Tibial artery (tissue), 4 donors: ENCODE measurements at regions not wholly inside any gene's neighbourhood (a gene's known extent, or its start where the extent isn't known, plus 50 kb on each side); places are given as distances from the start of the nearest gene placed in this dataset.

Experiments
- DNase-seq, 2 donors: peaks; one replicate each; pipeline ENCODE4 v3.0.0-alpha.2; 2019
- H3K27ac ChIP-seq, 2 donors: fragments of 200-600 bp; sonication (generic) in 1 of 2; 1 replicate in 1 of 2; 2 replicates in 1 of 2; pipeline ENCODE4 v1.5.1; 2018 to 2019; ENCODE audit warnings: mild to moderate bottlenecking in 1 of 2
- H3K27me3 ChIP-seq, 2 donors: fragments of 200-600 bp; sonication (generic) in 1 of 2; one replicate each; pipeline versions ENCODE4 v1.5.1 to v1.6.0; 2016 to 2019
- H3K36me3 ChIP-seq, 3 donors: fragments of 200-600 bp; sonication (generic) in 2 of 3; one replicate each; pipeline ENCODE4 v1.5.1; 2016 to 2019; ENCODE audit warnings: mild to moderate bottlenecking in 2 of 3
- H3K4me1 ChIP-seq, 4 donors: fragments of 200-600 bp; sonication (generic) in 2 of 4; 1 replicate in 3 of 4; 2 replicates in 1 of 4; pipeline ENCODE4 v1.5.1; 2016 to 2019
- H3K4me3 ChIP-seq, 2 donors: fragments of 200-600 bp; sonication (generic) in 1 of 2; 1 replicate in 1 of 2; 2 replicates in 1 of 2; pipeline ENCODE4 v1.5.1; 2018 to 2019; ENCODE audit warnings: mild to moderate bottlenecking in 2 of 2
- H3K9me3 ChIP-seq, 3 donors: fragments of 200-600 bp; sonication (generic) in 1 of 3; one replicate each; pipeline ENCODE4 v1.5.1; 2016 to 2019
- CTCF ChIP-seq, 2 experiments: fragments of 200-600 bp in 1 of 2; fragments of 450-650 bp in 1 of 2; IDR thresholded peaks; one replicate each; pipeline ENCODE4 v1.5.1; 2017 to 2019; ENCODE audit warnings: antibody characterized with exemption in 2 of 2, mild to moderate bottlenecking in 1 of 2, moderate library complexity in 1 of 2
- intact Hi-C: fragments of 100-400 bp; cut with DNase I; formaldehyde crosslinking; loops from one replicate; pipeline ENCODE4 v1.15.0; 2023; ENCODE audit warnings: low total_unique reads

- no peak for TF ChIP-seq CTCF (IDR thresholded peaks at IDR 0.05)
- intact Hi-C loops = no loop called here
- H3K36me3 ChIP-seq = no peaks in the 10 kb centered on the region
- no peaks in the 10 kb centered on the region for H3K27me3 ChIP-seq
- no peak for DNase-seq
- H3K4me1 ChIP-seq = peaks cover 0 to 7% (median 0%) of the 10 kb centered on the region in 4 donors
- no peaks in the 10 kb centered on the region for H3K9me3 ChIP-seq
- no peak overlapping the region for H3K27ac ChIP-seq
- no peak overlapping the region for H3K4me3 ChIP-seq
Measured at GRCh38 chr7:115116773-115117715, 195.2 kb downstream of the MDFIC start.

GRCh38 chr7:115113776-115114175, 191.9 kb downstream of the MDFIC start:
- no peak for TF ChIP-seq CTCF (IDR thresholded peaks at IDR 0.05)
- no peak overlapping the region for H3K4me3 ChIP-seq
- H3K9me3 ChIP-seq = no peaks in the 10 kb centered on the region
- H3K27ac ChIP-seq = no peak overlapping the region
- no peaks in the 10 kb centered on the region for H3K36me3 ChIP-seq
- H3K4me1 ChIP-seq = peaks cover 0 to 7% (median 0%) of the 10 kb centered on the region in 4 donors
- intact Hi-C loops = no loop called here
- H3K27me3 ChIP-seq = no peaks in the 10 kb centered on the region
- no peak for DNase-seq

GRCh38 chr7:115113131-115113530, 191.2 kb downstream of the MDFIC start:
- DNase-seq = no peak
- Histone ChIP-seq H3K27me3 (no peaks in the 10 kb centered on the region), H3K4me1 (peaks cover 0 to 7% (median 0%) of the 10 kb centered on the region in 4 donors), H3K4me3 (no peak overlapping the region), H3K27ac (no peak overlapping the region), H3K36me3 (no peaks in the 10 kb centered on the region), H3K9me3 (no peaks in the 10 kb centered on the region)
- TF ChIP-seq CTCF (IDR thresholded peaks at IDR 0.05) = no peak
- intact Hi-C loops = no loop called here

GRCh38 chr7:115110523-115110922, 188.6 kb downstream of the MDFIC start:
- H3K4me1 ChIP-seq = peaks cover 0 to 7% (median 0%) of the 10 kb centered on the region in 4 donors
- no peak for DNase-seq
- TF ChIP-seq CTCF (IDR thresholded peaks at IDR 0.05) = no peak
- no peaks in the 10 kb centered on the region for H3K36me3 ChIP-seq
- intact Hi-C loops = no loop called here
- no peak overlapping the region for H3K4me3 ChIP-seq
- no peaks in the 10 kb centered on the region for H3K9me3 ChIP-seq
- H3K27me3 ChIP-seq = no peaks in the 10 kb centered on the region
- H3K27ac ChIP-seq = no peak overlapping the region

GRCh38 chr7:115106316-115106715, 184.4 kb downstream of the MDFIC start:
- Histone ChIP-seq H3K4me1 (no peaks in the 10 kb centered on the region), H3K27ac (no peak overlapping the region), H3K9me3 (no peaks in the 10 kb centered on the region), H3K36me3 (no peaks in the 10 kb centered on the region), H3K4me3 (no peak overlapping the region), H3K27me3 (no peaks in the 10 kb centered on the region)
- TF ChIP-seq CTCF (IDR thresholded peaks at IDR 0.05) = no peak
- intact Hi-C loops = no loop called here
- DNase-seq = no peak
